AG09319 (cell line): ENCODE measurements at regions not wholly inside any gene's neighbourhood (a gene's known extent, or its start where the extent isn't known, plus 50 kb on each side); places are given as distances from the start of the nearest gene placed in this dataset.

Experiments
- DNase-seq: peaks from one replicate; pipeline ENCODE4 v3.0.0-alpha.2; 2010; ENCODE audit warnings: low read depth; ENCODE audit errors: extremely low read depth
- CTCF ChIP-seq: IDR thresholded peaks from 2 replicates; pipeline ENCODE4 v1.5.1; 2011; ENCODE audit warnings: low read depth, mild to moderate bottlenecking, inconsistent platforms, low read length, moderate library complexity

DNA sequence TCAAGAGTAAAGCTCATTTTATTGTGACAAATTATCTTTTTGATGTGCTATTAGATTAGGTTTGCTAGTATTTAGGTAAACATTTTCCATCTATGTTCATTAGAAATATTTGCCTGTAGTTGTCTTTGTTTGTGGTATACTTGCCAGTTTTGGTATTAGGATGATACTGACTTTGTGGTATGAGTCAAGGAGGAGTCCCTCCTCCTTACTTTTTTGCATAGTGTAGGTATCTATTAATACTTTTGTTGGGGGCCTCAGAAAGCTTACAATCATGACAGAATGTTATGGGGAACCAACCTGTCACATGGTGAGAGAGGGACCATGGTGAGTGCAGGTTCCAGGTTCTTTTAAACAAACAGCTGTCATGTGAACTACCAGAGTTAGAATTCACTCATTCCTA lies 102.1 kb downstream of the ZWINT start:
- no peak for DNase-seq
- TF ChIP-seq CTCF, result no peak

DNA sequence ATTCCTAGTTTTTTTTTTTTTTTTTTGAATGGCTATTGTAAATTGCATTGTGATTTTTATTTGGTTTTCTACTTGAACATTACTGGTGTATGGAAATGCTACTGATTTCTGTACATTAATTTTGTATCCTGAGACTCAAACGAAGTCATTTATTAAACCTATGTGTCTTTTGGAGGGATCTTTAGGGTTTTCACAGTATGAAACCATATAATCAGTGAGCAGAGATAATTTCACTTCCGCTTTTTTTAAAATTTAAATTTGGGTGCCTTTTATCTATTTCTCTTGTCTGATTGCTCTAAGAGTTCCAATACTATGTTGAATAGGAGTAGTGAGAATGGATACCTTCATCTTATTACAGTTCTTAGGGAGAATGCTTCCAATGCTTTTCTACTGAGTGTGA lies 102.7 kb downstream of the ZWINT start:
- DNase-seq, result no peak
- no peak for TF ChIP-seq CTCF

DNA sequence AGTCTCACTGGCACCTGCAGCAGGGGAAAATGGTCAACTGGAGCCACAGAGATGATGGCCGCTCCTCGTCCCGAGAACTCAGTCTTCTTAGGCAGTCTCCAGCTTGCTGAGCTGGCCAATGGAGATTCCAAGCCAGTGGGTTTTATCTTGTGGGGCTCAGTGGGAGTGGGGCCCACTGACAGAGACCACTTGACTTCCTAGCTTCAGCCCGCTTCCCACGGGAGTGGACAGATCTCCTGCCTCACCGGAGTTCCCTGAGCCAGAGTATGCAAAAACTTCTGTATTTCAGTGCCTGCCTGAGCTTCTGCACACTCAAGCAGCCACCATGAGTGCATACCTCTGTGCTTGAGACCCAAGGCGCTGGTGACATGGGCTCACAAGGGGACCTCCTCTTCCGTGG lies 105.8 kb downstream of the ZWINT start:
- no peak for TF ChIP-seq CTCF
- no peak for DNase-seq

- DNase-seq, result no peak
- TF ChIP-seq CTCF, result no peak
Observed at GRCh38 chr10:56240471-56240870, 120.6 kb downstream of the ZWINT start.

- TF ChIP-seq CTCF, result no peak
Observed at GRCh38 chr10:56231436-56231835, 129.6 kb downstream of the ZWINT start.

GRCh38 chr10:56222237-56222636 lies 138.8 kb downstream of the ZWINT start:
- DNase-seq, result no peak
- TF ChIP-seq CTCF, result no peak

More at GRCh38 chr10:56231436-56231835, 129.6 kb downstream of the ZWINT start:
- DNase-seq, result no peak

- DNase-seq, result no peak
- no peak for TF ChIP-seq CTCF
Observed at GRCh38 chr10:56212951-56213350, 148.1 kb downstream of the ZWINT start.
